ENCODE measurements at regions not wholly inside any gene's neighbourhood (a gene's known extent, or its start where the extent isn't known, plus 50 kb on each side); places are given as distances from the start of the nearest gene placed in this dataset.

- Mint-ChIP-seq H3K9me3 (peaks cover 8% of the 10 kb centered on the region), H3K4me3 (no peak overlapping the region), H3K36me3 (peaks cover 6% of the 10 kb centered on the region), H3K27me3 (no peaks in the 10 kb centered on the region), H3K27ac (no peak overlapping the region), H3K4me1 (peaks cover 20% of the 10 kb centered on the region)
- DNase-seq (ENCODE audit: low spot score in 2 of 2) (no peak), ATAC-seq (ENCODE audit: low read depth) (no peak)
Measured at GRCh38 chr12:92604786-92605185, 98.0 kb upstream of the PLEKHG7 start.

DNA sequence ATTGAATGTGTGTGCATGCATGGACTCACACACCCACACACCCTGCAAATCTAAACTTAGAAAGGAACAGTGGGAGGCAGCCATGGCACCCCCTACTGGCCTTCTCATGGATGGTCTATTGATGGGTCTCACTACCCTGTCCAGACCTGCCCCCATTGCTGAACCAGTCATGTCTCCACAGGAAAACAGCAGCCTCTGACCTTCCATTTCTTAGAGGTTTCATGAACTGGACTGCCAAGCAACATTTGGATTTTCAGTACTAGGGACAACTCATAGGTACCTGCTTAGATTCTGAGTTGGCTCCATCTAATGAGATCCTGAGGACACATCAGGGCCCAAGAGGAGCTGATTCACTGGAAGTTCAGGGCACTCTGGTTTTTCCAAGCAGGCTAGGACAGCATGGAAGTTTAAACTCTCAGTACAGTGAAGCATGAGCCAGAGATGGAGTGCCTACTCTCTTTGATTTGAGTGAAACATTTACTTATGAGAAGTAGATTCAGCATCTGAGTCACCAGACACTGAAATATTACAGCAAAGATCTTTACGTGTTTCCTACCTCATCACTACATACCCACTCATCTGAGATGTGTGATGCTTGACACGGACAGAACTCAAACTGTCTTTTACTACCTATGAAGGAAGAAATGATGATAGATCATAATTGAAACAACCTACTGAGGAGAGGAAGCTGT, 98.9 kb upstream of the PLEKHG7 start:
- peaks cover 8% of the 10 kb centered on the region for H3K36me3 Mint-ChIP-seq
- DNase-seq (ENCODE audit: low spot score in 2 of 2) (no peak), ATAC-seq (ENCODE audit: low read depth) (no peak)
- no peaks in the 10 kb centered on the region for H3K27me3 Mint-ChIP-seq
- H3K4me3 Mint-ChIP-seq: no peak overlapping the region
- peaks cover 20% of the 10 kb centered on the region for H3K4me1 Mint-ChIP-seq
- H3K27ac Mint-ChIP-seq: no peak overlapping the region
- H3K9me3 Mint-ChIP-seq: peaks cover 13% of the 10 kb centered on the region

- DNase-seq (ENCODE audit: low spot score in 2 of 2): no peak
- no peak overlapping the region for H3K27ac Mint-ChIP-seq
- peaks cover 12% of the 10 kb centered on the region for H3K4me1 Mint-ChIP-seq
- H3K4me3 Mint-ChIP-seq: no peak overlapping the region
- H3K27me3 Mint-ChIP-seq: no peaks in the 10 kb centered on the region
- no peak for ATAC-seq (ENCODE audit: low read depth)
- peaks cover 18% of the 10 kb centered on the region for H3K9me3 Mint-ChIP-seq
- peaks cover 12% of the 10 kb centered on the region for H3K36me3 Mint-ChIP-seq
Measured at GRCh38 chr12:92602930-92603623, 99.7 kb upstream of the PLEKHG7 start.

DNA sequence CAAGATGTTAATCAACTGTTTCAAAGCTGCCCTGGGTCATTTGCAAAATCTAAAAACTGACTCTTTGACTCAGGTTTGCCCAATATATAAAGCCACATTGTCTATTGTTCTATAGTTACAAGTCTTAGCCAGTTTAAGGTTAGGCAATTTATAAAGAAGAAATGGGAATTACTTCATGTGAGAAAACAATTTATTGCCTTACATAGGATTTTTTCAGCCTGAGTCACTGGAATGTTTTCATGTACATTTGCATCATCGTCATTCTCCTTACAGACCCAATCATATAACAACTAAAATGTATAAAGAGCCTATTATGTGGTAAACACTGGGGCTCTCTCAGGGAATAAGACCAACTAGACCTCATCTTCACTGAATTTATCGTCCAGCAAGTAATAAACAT, 100.3 kb upstream of the PLEKHG7 start:
- ATAC-seq (ENCODE audit: low read depth) (no peak), DNase-seq (ENCODE audit: low spot score in 2 of 2) (no peak)
- Mint-ChIP-seq H3K36me3 (peaks cover 12% of the 10 kb centered on the region), H3K4me3 (no peak overlapping the region), H3K4me1 (peaks cover 12% of the 10 kb centered on the region), H3K9me3 (peaks cover 18% of the 10 kb centered on the region), H3K27ac (no peak overlapping the region), H3K27me3 (no peaks in the 10 kb centered on the region)

DNA sequence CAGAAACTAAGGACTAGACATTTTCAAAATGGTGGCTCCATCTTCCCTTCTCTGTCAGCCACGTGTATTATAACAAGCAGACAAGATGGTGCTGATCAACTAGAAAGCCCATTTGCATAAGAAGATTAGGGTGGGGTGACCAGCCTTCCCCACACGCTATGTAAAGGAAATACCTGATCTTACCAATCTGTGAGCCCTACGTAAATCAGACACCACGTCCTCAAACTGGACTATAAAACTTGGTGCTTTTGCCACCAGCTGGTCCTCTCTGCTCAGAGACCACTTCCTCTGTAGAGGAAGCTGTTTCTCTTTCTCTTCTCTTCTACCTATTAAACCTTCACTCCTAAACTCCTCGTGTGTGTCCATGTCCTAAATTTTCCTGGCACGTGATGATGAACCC, 101.1 kb upstream of the PLEKHG7 start:
- Mint-ChIP-seq H3K27ac (peak overlapping the region; percentile 5), H3K4me3 (no peak overlapping the region), H3K27me3 (no peaks in the 10 kb centered on the region), H3K9me3 (peaks cover 18% of the 10 kb centered on the region), H3K36me3 (peaks cover 12% of the 10 kb centered on the region), H3K4me1 (peaks cover 12% of the 10 kb centered on the region)
- DNase-seq (ENCODE audit: low spot score in 2 of 2) (no peak), ATAC-seq (ENCODE audit: low read depth) (peak; percentile 80)

DNA sequence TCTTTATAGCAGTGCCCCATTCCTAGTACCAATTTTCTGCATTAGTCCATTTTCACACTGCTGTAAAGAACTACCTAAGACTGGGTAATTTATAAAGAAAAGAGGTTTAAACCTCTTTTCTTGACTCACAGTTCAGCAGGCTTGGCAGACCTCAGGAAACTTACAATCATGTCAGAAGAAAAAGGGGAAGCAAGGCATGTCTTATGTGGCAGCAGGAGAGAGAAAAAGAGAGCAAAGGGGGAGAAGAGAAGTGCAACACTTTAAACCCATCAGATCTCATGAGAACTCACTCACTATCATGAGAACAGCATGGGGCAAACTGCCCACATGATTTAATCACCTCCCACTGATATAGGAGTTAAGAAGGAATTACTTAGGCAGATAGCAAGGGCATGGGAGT, 101.6 kb upstream of the PLEKHG7 start:
- DNase-seq (ENCODE audit: low spot score in 2 of 2) (no peak), ATAC-seq (ENCODE audit: low read depth) (no peak)
- Mint-ChIP-seq H3K36me3 (peaks cover 12% of the 10 kb centered on the region), H3K27ac (no peak overlapping the region), H3K4me3 (no peak overlapping the region), H3K27me3 (no peaks in the 10 kb centered on the region), H3K4me1 (peaks cover 12% of the 10 kb centered on the region), H3K9me3 (peaks cover 18% of the 10 kb centered on the region)

DNA sequence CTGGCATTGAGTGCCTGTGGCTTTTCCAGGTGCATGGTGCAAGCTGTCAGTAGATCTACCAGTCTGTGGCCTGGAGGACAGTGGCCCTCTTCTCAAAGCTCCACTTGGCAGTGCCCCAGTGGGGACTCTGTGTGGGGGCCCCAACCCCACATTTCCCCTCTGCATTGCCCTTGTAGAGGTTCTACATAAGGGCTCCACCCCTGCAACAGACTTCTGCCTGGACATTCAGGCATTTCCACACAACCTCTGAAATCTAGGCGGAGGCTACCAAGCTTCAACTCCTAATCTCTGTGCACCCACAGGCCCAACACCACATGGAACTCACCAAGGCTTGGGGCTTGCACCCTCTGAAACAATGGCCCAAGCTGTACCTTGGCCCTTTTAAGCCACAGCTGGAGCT, 102.7 kb upstream of the PLEKHG7 start:
- DNase-seq (ENCODE audit: low spot score in 2 of 2) (no peak), ATAC-seq (ENCODE audit: low read depth) (no peak)
- Mint-ChIP-seq H3K36me3 (peaks cover 12% of the 10 kb centered on the region), H3K4me3 (no peak overlapping the region), H3K4me1 (peaks cover 17% of the 10 kb centered on the region), H3K27me3 (no peaks in the 10 kb centered on the region), H3K9me3 (peaks cover 18% of the 10 kb centered on the region), H3K27ac (no peak overlapping the region)

DNA sequence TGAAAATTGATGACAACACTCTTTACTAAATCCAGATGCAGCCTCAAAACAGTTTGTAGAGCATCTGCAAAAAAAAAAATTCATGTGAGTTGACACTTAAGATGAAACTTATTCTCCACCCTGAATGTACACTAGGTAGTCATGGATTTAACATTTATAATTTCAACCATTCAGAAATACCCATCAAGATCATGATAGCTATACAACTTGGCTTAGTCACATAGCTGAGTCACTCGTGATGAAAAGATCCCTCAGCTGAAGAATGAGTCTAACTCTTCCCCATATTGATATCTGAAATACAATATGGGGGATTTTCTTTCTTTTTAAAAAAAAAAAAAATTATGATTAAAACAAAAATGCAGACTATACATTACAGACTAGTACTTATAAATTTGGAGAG, 104.8 kb upstream of the PLEKHG7 start:
- Mint-ChIP-seq H3K27me3 (no peaks in the 10 kb centered on the region), H3K4me3 (no peak overlapping the region), H3K27ac (peak overlapping the region; percentile 3), H3K4me1 (peaks cover 27% of the 10 kb centered on the region), H3K36me3 (peaks cover 12% of the 10 kb centered on the region), H3K9me3 (peaks cover 18% of the 10 kb centered on the region)
- no peak for ATAC-seq (ENCODE audit: low read depth)
- no peak for DNase-seq (ENCODE audit: low spot score in 2 of 2)

DNA sequence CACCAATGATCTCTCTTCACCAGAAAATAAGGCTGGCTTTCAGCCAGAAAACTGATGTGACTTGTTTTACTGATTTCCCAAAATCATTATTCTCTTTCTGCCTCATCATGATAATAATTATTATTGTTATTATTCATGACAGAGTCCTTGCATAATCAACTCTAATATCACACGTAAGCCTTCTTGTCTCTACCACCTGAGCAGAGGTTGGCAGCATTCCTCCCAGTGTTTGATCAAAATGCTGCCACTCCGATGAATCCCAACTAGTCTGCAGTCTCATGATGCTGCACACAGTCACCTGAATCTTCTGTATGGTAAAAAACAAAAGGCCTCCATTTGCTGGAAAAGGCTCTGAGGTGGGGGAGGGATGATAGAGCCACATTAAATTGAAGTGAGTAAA, 105.7 kb upstream of the PLEKHG7 start:
- Mint-ChIP-seq H3K36me3 (peaks cover 12% of the 10 kb centered on the region), H3K4me3 (no peak overlapping the region), H3K27me3 (no peaks in the 10 kb centered on the region), H3K4me1 (peaks cover 30% of the 10 kb centered on the region), H3K9me3 (peaks cover 17% of the 10 kb centered on the region), H3K27ac (peak overlapping the region; percentile 21)
- no peak for DNase-seq (ENCODE audit: low spot score in 2 of 2)
- no peak for ATAC-seq (ENCODE audit: low read depth)

GRCh38 chr12:92596383-92596782, 106.4 kb upstream of the PLEKHG7 start:
- ATAC-seq (ENCODE audit: low read depth): no peak
- Mint-ChIP-seq H3K27ac (peak overlapping the region; percentile 21), H3K4me3 (no peak overlapping the region), H3K9me3 (peaks cover 14% of the 10 kb centered on the region), H3K4me1 (peaks cover 28% of the 10 kb centered on the region), H3K27me3 (no peaks in the 10 kb centered on the region), H3K36me3 (peaks cover 12% of the 10 kb centered on the region)
- DNase-seq (ENCODE audit: low spot score in 2 of 2): no peak

- DNase-seq (ENCODE audit: low spot score in 2 of 2) (no peak), ATAC-seq (ENCODE audit: low read depth) (no peak)
- peaks cover 11% of the 10 kb centered on the region for H3K9me3 Mint-ChIP-seq
- no peak overlapping the region for H3K4me3 Mint-ChIP-seq
- peaks cover 9% of the 10 kb centered on the region for H3K36me3 Mint-ChIP-seq
- peak overlapping the region; percentile 87 for H3K27ac Mint-ChIP-seq
- no peaks in the 10 kb centered on the region for H3K27me3 Mint-ChIP-seq
- H3K4me1 Mint-ChIP-seq: peaks cover 23% of the 10 kb centered on the region
Measured at GRCh38 chr12:92595663-92596062, 107.1 kb upstream of the PLEKHG7 start.

GRCh38 chr12:92593734-92594402, 108.9 kb upstream of the PLEKHG7 start:
- peaks cover 23% of the 10 kb centered on the region for H3K4me1 Mint-ChIP-seq
- H3K27ac Mint-ChIP-seq: peak overlapping the region; percentile 87
- no peaks in the 10 kb centered on the region for H3K27me3 Mint-ChIP-seq
- peak overlapping the region; percentile 52 for H3K4me3 Mint-ChIP-seq
- peaks cover 4% of the 10 kb centered on the region for H3K9me3 Mint-ChIP-seq
- DNase-seq (ENCODE audit: low spot score in 2 of 2) (peak; percentile 60 to 81), ATAC-seq (ENCODE audit: low read depth) (peak; percentile 93)
- peaks cover 4% of the 10 kb centered on the region for H3K36me3 Mint-ChIP-seq

- Mint-ChIP-seq H3K36me3 (peaks cover 2% of the 10 kb centered on the region), H3K9me3 (peaks cover 1% of the 10 kb centered on the region), H3K27me3 (no peaks in the 10 kb centered on the region), H3K4me3 (no peak overlapping the region), H3K27ac (no peak overlapping the region), H3K4me1 (no peaks in the 10 kb centered on the region)
- ATAC-seq (ENCODE audit: low read depth): no peak
- DNase-seq (ENCODE audit: low spot score in 2 of 2): no peak
Measured at GRCh38 chr12:92585115-92585727, 117.6 kb upstream of the PLEKHG7 start.

GRCh38 chr12:92583910-92584309, 118.9 kb upstream of the PLEKHG7 start:
- no peak for ATAC-seq (ENCODE audit: low read depth)
- Mint-ChIP-seq H3K27me3 (no peaks in the 10 kb centered on the region), H3K36me3 (peaks cover 2% of the 10 kb centered on the region), H3K4me3 (no peak overlapping the region), H3K4me1 (no peaks in the 10 kb centered on the region), H3K9me3 (peaks cover 1% of the 10 kb centered on the region), H3K27ac (no peak overlapping the region)
- no peak for DNase-seq (ENCODE audit: low spot score in 2 of 2)
